Stimulated activated CD4-positive, alpha-beta T cell treated with anti-CD3 and anti-CD28 coated beads, TNF-alpha, amount 100 ng/mL, for 24 hours (primary cell): ENCODE measurements at regions not wholly inside any gene's neighbourhood (a gene's known extent, or its start where the extent isn't known, plus 50 kb on each side); places are given as distances from the start of the nearest gene placed in this dataset.

ENCODE experiments used
- DNase-seq, 3 experiments: peaks; one replicate each; pipeline ENCODE4 v3.0.0-alpha.2; 2020; ENCODE audit warnings: low read depth in 3 of 3

GRCh38 chr3:17800232-17800631, 57.8 kb upstream of the TBC1D5 start:
- DNase-seq = no peak

- DNase-seq = no peak
Observed at GRCh38 chr3:17799312-17799711, 56.9 kb upstream of the TBC1D5 start.

GRCh38 chr3:17798000-17798399, 55.6 kb upstream of the TBC1D5 start:
- DNase-seq = no peak

GRCh38 chr3:17795711-17796110, 53.3 kb upstream of the TBC1D5 start:
- DNase-seq = no peak

- DNase-seq = no peak
Observed at GRCh38 chr3:17795280-17795679, 52.8 kb upstream of the TBC1D5 start.

GRCh38 chr3:17793542-17794195, 51.2 kb upstream of the TBC1D5 start:
- no peak for DNase-seq
